Mammary epithelial cell (primary cell): ENCODE measurements at regions not wholly inside any gene's neighbourhood (a gene's known extent, or its start where the extent isn't known, plus 50 kb on each side); places are given as distances from the start of the nearest gene placed in this dataset.

Source experiments
- EZH2 ChIP-seq: IDR thresholded peaks from 2 replicates; pipeline ENCODE4 v1.6.1; 2012; ENCODE audit warnings: low read length, inconsistent platforms, borderline replicate concordance
- TF ChIP-seq, protein P1 (sequence below), 2 donors: IDR thresholded peaks in 1 of 2; conservative IDR thresholded peaks in 1 of 2; 2 replicates each; pipeline ENCODE4 v1.5.1; 2011 to 2012; ENCODE audit warnings: inconsistent platforms in 2 of 2, low read length in 2 of 2, mild to moderate bottlenecking in 2 of 2, control low read depth in 1 of 2, low read depth in 1 of 2; ENCODE audit not compliant: insufficient read depth in 1 of 2; ENCODE audit errors: extremely low read depth in 1 of 2

DNA sequence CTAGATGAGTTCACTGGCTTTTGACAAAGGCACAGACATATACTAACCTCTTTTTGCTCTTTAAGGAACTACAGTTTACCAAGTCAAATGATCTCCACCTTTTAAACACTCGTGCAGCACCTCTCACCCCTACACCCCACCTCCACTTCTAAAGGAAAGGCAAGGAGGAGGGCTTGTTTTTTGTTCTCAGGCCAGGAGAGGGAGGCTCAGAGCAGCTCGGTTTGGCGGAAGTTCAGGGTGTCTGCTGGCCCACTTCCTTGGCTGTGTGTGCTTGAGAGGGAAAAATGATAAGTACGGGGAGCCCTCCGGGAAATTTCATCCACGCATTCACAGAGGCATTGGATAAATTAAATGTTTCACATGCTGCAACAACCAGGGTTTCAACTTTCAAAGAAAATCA is 667.9 kb downstream of the BCL11A start:
- TF ChIP-seq, protein P1, sequence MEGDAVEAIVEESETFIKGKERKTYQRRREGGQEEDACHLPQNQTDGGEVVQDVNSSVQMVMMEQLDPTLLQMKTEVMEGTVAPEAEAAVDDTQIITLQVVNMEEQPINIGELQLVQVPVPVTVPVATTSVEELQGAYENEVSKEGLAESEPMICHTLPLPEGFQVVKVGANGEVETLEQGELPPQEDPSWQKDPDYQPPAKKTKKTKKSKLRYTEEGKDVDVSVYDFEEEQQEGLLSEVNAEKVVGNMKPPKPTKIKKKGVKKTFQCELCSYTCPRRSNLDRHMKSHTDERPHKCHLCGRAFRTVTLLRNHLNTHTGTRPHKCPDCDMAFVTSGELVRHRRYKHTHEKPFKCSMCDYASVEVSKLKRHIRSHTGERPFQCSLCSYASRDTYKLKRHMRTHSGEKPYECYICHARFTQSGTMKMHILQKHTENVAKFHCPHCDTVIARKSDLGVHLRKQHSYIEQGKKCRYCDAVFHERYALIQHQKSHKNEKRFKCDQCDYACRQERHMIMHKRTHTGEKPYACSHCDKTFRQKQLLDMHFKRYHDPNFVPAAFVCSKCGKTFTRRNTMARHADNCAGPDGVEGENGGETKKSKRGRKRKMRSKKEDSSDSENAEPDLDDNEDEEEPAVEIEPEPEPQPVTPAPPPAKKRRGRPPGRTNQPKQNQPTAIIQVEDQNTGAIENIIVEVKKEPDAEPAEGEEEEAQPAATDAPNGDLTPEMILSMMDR (conservative IDR thresholded peaks at IDR 0.05 in 1 of 2, IDR thresholded peaks at IDR 0.05 in 1 of 2; ENCODE audit: extremely low read depth in 1 of 2, insufficient read depth in 1 of 2, low read depth in 1 of 2, low read length in 2 of 2), result no peak
- no peak for TF ChIP-seq EZH2
